Body of pancreas (tissue), 4 donors: ENCODE measurements at regions not wholly inside any gene's neighbourhood (a gene's known extent, or its start where the extent isn't known, plus 50 kb on each side); places are given as distances from the start of the nearest gene placed in this dataset.

Experiments
- ATAC-seq: fragments of 150-250 bp; one replicate; pipeline ENCODE4 v1.9.1; 2016
- DNase-seq, 4 donors: peaks; one replicate each; pipeline ENCODE4 v3.0.0-alpha.2; 2019
- H3K27ac ChIP-seq, 4 donors: fragments of 200-600 bp; sonication (generic); 1 replicate in 3 of 4; 2 replicates in 1 of 4; pipeline versions ENCODE4 v1.5.1 to v1.6.1; 2016 to 2019; ENCODE audit warnings: mild to moderate bottlenecking in 1 of 4, mixed read lengths in 1 of 4, moderate library complexity in 1 of 4
- H3K27me3 ChIP-seq, 2 donors: fragments of 200-600 bp; sonication (generic); one replicate each; pipeline ENCODE4 v1.6.0; 2016; ENCODE audit warnings: mild to moderate bottlenecking in 1 of 2
- H3K36me3 ChIP-seq, 2 donors: fragments of 200-600 bp; sonication (generic); replicated peaks in 1 of 2; 2 replicates each; pipeline ENCODE4 v1.5.1; 2016; ENCODE audit warnings: low read depth in 2 of 2; ENCODE audit not compliant: insufficient read depth in 1 of 2
- H3K4me1 ChIP-seq: fragments of 200-600 bp; sonication (generic); one replicate; pipeline ENCODE4 v1.6.0; 2016
- H3K4me3 ChIP-seq, 2 donors: fragments of 200-600 bp; sonication (generic); 1 replicate in 1 of 2; 2 replicates in 1 of 2; pipeline ENCODE4 v1.5.1; 2016 to 2019
- H3K9me3 ChIP-seq, 3 donors: fragments of 200-600 bp; sonication (generic); 1 replicate in 2 of 3; 2 replicates in 1 of 3; pipeline ENCODE4 v1.5.1; 2016
- POLR2A ChIP-seq, 3 donors: fragments of 450-650 bp; IDR thresholded peaks; one replicate each; pipeline ENCODE4 v1.6.1; 2016; ENCODE audit warnings: antibody characterized with exemption in 3 of 3, mild to moderate bottlenecking in 2 of 3
- WGBS, 2 donors: methylation state at CpG; one replicate each; pipeline ENCODE4 v1.1.5; 2017; 5-methylcytosine and 5-hydroxymethylcytosine counted together
- intact Hi-C: fragments of 100-400 bp; cut with DNase I; formaldehyde crosslinking; loops from one replicate; pipeline ENCODE4 v1.15.1; 2023
- TF ChIP-seq, protein P1 (sequence below), 7 experiments: fragments of 450-650 bp in 4 of 7; fragments of 200-600 bp in 3 of 7; sonication (generic) in 3 of 7; IDR thresholded peaks; one replicate each; pipeline ENCODE4 v1.5.1; 2016 to 2019; ENCODE audit warnings: antibody characterized with exemption in 7 of 7

GRCh38 chr18:22297008-22297407, 120.7 kb downstream of the CTAGE1 start:
- DNase-seq (no peak), ATAC-seq (no peak)
- no peaks in the 10 kb centered on the region for H3K4me1 ChIP-seq
- no peak overlapping the region for H3K27ac ChIP-seq
- TF ChIP-seq, protein P1, sequence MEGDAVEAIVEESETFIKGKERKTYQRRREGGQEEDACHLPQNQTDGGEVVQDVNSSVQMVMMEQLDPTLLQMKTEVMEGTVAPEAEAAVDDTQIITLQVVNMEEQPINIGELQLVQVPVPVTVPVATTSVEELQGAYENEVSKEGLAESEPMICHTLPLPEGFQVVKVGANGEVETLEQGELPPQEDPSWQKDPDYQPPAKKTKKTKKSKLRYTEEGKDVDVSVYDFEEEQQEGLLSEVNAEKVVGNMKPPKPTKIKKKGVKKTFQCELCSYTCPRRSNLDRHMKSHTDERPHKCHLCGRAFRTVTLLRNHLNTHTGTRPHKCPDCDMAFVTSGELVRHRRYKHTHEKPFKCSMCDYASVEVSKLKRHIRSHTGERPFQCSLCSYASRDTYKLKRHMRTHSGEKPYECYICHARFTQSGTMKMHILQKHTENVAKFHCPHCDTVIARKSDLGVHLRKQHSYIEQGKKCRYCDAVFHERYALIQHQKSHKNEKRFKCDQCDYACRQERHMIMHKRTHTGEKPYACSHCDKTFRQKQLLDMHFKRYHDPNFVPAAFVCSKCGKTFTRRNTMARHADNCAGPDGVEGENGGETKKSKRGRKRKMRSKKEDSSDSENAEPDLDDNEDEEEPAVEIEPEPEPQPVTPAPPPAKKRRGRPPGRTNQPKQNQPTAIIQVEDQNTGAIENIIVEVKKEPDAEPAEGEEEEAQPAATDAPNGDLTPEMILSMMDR (IDR thresholded peaks at IDR 0.05): no peak
- no peak for TF ChIP-seq POLR2A (IDR thresholded peaks at IDR 0.05)
- no peaks in the 10 kb centered on the region for H3K36me3 ChIP-seq
- H3K27me3 ChIP-seq: no peaks in the 10 kb centered on the region
- H3K4me3 ChIP-seq: no peak overlapping the region
- H3K9me3 ChIP-seq: no peaks in the 10 kb centered on the region
- 81 to 89% methylated on average over 3 of the region's 3 CpGs for WGBS, 2 donors
- intact Hi-C loops: no loop called here

DNA sequence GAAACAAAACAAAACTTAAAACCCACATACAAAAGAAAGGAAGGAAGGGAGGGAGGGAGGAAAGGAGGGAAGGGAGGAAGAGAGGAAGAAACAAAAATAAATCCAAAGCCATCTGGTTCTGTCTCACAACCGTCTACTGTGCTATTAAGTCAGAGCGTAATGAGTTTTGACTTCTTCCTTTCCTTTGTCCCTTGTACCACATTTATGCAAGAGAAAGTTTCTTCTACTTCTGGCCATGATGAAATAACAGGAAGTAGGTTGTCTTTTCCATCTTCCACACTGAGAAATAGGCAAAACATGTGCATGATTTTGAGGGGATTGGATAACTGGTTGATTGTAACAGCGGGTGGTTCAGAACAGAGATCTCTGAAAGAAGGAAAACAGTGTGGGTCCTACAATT, 121.4 kb downstream of the CTAGE1 start:
- DNase-seq (no peak), ATAC-seq (no peak)
- WGBS, 2 donors: 80 to 81% methylated on average over 3 of the region's 3 CpGs
- Histone ChIP-seq H3K27me3 (no peaks in the 10 kb centered on the region), H3K36me3 (no peaks in the 10 kb centered on the region), H3K4me3 (no peak overlapping the region), H3K27ac (no peak overlapping the region), H3K4me1 (no peaks in the 10 kb centered on the region), H3K9me3 (no peaks in the 10 kb centered on the region)
- intact Hi-C loops: no loop called here
- no peak for TF ChIP-seq POLR2A (IDR thresholded peaks at IDR 0.05)
- TF ChIP-seq, protein P1 (IDR thresholded peaks at IDR 0.05): no peak

GRCh38 chr18:22293417-22293816, 124.0 kb downstream of the GATA6 start:
- peak overlapping the region in 1 of 4 donors; percentile 46 for H3K27ac ChIP-seq
- no peaks in the 10 kb centered on the region for H3K9me3 ChIP-seq
- ATAC-seq: peak; percentile 53
- WGBS, 2 donors: 9 to 13% methylated on average over 1 of the region's 1 CpG
- no peaks in the 10 kb centered on the region for H3K4me1 ChIP-seq
- H3K36me3 ChIP-seq: no peaks in the 10 kb centered on the region
- TF ChIP-seq, protein P1 (IDR thresholded peaks at IDR 0.05): no peak
- no peak for TF ChIP-seq POLR2A (IDR thresholded peaks at IDR 0.05)
- intact Hi-C loops: no loop called here
- DNase-seq: peak in 2 of 4 donors; percentile 23 to 35
- no peak overlapping the region for H3K4me3 ChIP-seq
- H3K27me3 ChIP-seq: no peaks in the 10 kb centered on the region

DNA sequence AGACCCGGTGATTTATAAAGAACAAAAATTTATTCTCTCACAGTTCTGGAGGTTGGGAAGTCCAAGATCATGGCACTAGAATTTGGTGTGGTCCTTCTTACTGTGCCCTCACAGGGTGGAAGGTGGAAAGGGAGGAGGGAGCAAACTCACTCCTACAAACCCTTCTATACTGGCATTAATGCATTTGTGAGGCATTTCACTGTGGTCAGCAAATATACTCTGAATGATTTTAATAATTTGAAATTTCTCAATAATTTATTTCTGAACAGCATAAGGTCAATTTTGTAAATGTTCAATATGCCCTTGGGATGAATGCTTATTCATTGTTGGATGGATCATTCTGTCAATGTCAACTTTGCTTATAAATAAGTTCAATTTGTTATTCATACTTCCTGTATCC, 120.6 kb downstream of the GATA6 start:
- TF ChIP-seq, protein P1 (IDR thresholded peaks at IDR 0.05): no peak
- no peak for TF ChIP-seq POLR2A (IDR thresholded peaks at IDR 0.05)
- Histone ChIP-seq H3K9me3 (no peaks in the 10 kb centered on the region), H3K27ac (no peak overlapping the region), H3K4me3 (no peak overlapping the region), H3K4me1 (peaks cover 11% of the 10 kb centered on the region), H3K36me3 (no peaks in the 10 kb centered on the region), H3K27me3 (no peaks in the 10 kb centered on the region)
- whole genome bisulfite sequencing, 2 donors: 100% methylated on average over 1 of the region's 1 CpG
- intact Hi-C loops: no loop called here
- ATAC-seq (no peak), DNase-seq (no peak)

DNA sequence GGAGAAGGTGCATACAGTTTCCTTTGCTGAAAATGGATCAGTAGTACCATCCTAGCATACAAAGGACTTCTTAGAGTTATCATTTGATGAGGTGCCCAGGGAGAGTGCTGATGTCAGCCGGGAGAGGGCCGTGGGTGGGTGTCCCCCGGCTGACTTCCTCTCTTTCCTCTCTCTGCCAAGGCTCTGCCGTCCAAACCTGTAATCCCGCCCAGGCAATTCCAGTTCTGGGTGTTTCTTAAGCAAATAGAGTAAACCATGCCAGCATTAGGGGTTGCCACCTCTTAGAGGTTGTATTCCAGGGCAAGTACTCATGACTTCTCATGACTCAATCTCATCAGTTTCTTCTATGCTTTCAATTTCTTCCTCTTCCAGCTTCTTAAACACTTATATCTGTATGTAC, 117.2 kb downstream of the GATA6 start:
- Histone ChIP-seq H3K27ac (peak overlapping the region in 2 of 4 donors; percentile 22 to 59), H3K9me3 (no peaks in the 10 kb centered on the region), H3K4me1 (peaks cover 11% of the 10 kb centered on the region), H3K4me3 (no peak overlapping the region), H3K36me3 (no peaks in the 10 kb centered on the region), H3K27me3 (no peaks in the 10 kb centered on the region)
- DNase-seq: peak; percentile 38 to 65 (median 62)
- intact Hi-C loops: no loop called here
- TF ChIP-seq, protein P1 (IDR thresholded peaks at IDR 0.05): no peak
- TF ChIP-seq POLR2A (IDR thresholded peaks at IDR 0.05): no peak
- WGBS, 2 donors: 4 to 7% methylated on average over 5 of the region's 5 CpGs
- ATAC-seq: peak; percentile 65
